HCT116 (cell line): ENCODE measurements at regions not wholly inside any gene's neighbourhood (a gene's known extent, or its start where the extent isn't known, plus 50 kb on each side); places are given as distances from the start of the nearest gene placed in this dataset.

ENCODE experiments used
- ATAC-seq: fragments of 200-7000 bp; cut with Tn5 transposase; 2 replicates; pipeline ENCODE4 v1.9.1; 2020; ENCODE audit warnings: mild to moderate bottlenecking, moderate library complexity
- BruUV-seq: library from RNA; stranded (reverse); fragments of 400-500 nt; replicated peaks from 2 replicates; lab custom pipeline; 2021; lab: Mats Ljungman, UMichigan
- CTCF ChIA-PET: fragments of 300-600 bp; sonication (Branson Sonifier 250); formaldehyde crosslinking; loops from one replicate; lab custom pipeline; 2021; ENCODE audit warnings: antibody characterized with exemption; lab: Charles Lee
- POLR2A ChIA-PET: fragments of 300-600, 350-600 bp; sonication (Branson Sonifier 250); formaldehyde crosslinking; loops from one replicate; lab custom pipeline; 2021; ENCODE audit warnings: antibody characterized with exemption; lab: Charles Lee
- RAD21 ChIA-PET, 2 experiments: fragments of 300-600 bp; sonication (Branson Sonifier 250); formaldehyde crosslinking; loops; one replicate each; lab custom pipeline; 2023; ENCODE audit warnings: low total read pairs in 2 of 2; ENCODE audit not compliant: uncharacterized antibody in 2 of 2, unreplicated experiment in 2 of 2, low non-redundant PET in 1 of 2; lab: Charles Lee
- DNase-seq: peaks from one replicate; pipeline ENCODE4 v3.0.0-alpha.2; 2010; ENCODE audit warnings: low read depth, low spot score
- H2AFZ ChIP-seq: fragments of 200-600 bp; shearing (Covaris generic), sonication (generic); 2 replicates; pipeline ENCODE4 v1.6.1; 2017; ENCODE audit warnings: low read depth, mixed run types, mixed read lengths, antibody characterized with exemption, low read length; ENCODE audit not compliant: poor library complexity, severe bottlenecking
- H3K27ac ChIP-seq: 2 replicates; pipeline ENCODE4 v1.5.1; 2012; ENCODE audit warnings: low read depth, low read length
- H3K27me3 ChIP-seq: fragments of 200-600 bp; sonication (generic); 2 replicates; pipeline ENCODE4 v1.6.1; 2016; ENCODE audit warnings: mixed run types, low read length, mixed read lengths; ENCODE audit not compliant: insufficient read depth
- H3K36me3 ChIP-seq, 2 experiments: fragments of 200-500 bp in 1 of 2; fragments of 200-600 bp in 1 of 2; sonication (Bioruptor generic) in 1 of 2; sonication (generic) in 1 of 2; 2 replicates each; pipeline versions ENCODE4 v1.5.1 to v1.6.1; 2014 to 2016; ENCODE audit warnings: low read length in 2 of 2, inconsistent platforms in 1 of 2, mixed read lengths in 1 of 2, mixed run types in 1 of 2; ENCODE audit not compliant: insufficient read depth in 2 of 2, control insufficient read depth in 1 of 2
- H3K4me1 ChIP-seq, 2 experiments: fragments of 200-600 bp in 1 of 2; sonication (generic) in 1 of 2; 2 replicates each; pipeline versions ENCODE4 v1.5.1 to v1.6.1; 2012 to 2017; ENCODE audit warnings: low read length in 2 of 2, inconsistent platforms in 1 of 2, mild to moderate bottlenecking in 1 of 2, mixed read lengths in 1 of 2, mixed run types in 1 of 2, moderate library complexity in 1 of 2; ENCODE audit not compliant: insufficient read depth in 2 of 2, control insufficient read depth in 1 of 2
- H3K4me2 ChIP-seq: fragments of 200-600 bp; sonication (generic); 2 replicates; pipeline ENCODE4 v1.6.1; 2017; ENCODE audit warnings: mixed run types, low read length, mixed read lengths
- H3K4me3 ChIP-seq, 2 experiments: fragments of 200-600 bp in 1 of 2; sonication (generic) in 1 of 2; replicated peaks in 1 of 2; 2 replicates each; pipeline ENCODE4 v1.5.1; 2011 to 2016; ENCODE audit warnings: low read length in 2 of 2, control low read depth in 1 of 2, low read depth in 1 of 2, mild to moderate bottlenecking in 1 of 2, mixed read lengths in 1 of 2, mixed run types in 1 of 2
- H3K79me2 ChIP-seq: fragments of 200-600 bp; sonication (generic); 2 replicates; pipeline ENCODE4 v1.6.1; 2017; ENCODE audit warnings: mild to moderate bottlenecking, mixed run types, low read length, moderate library complexity, mixed read lengths; ENCODE audit not compliant: insufficient read depth
- H3K9ac ChIP-seq: fragments of 200-600 bp; sonication (generic); 2 replicates; pipeline ENCODE4 v1.6.1; 2016; ENCODE audit warnings: low read length, mixed read lengths
- H3K9me2 ChIP-seq: fragments of 200-600 bp; sonication (generic), shearing (Covaris generic); 2 replicates; pipeline ENCODE4 v1.6.1; 2017; ENCODE audit warnings: mixed run types, mild to moderate bottlenecking, moderate library complexity; ENCODE audit not compliant: insufficient read depth
- H3K9me3 ChIP-seq, 2 experiments: fragments of 200-500 bp in 1 of 2; fragments of 200-600 bp in 1 of 2; sonication (Bioruptor generic) in 1 of 2; sonication (generic) in 1 of 2; 2 replicates each; pipeline ENCODE4 v1.6.1; 2014 to 2017; ENCODE audit warnings: low read length in 2 of 2, mixed read lengths in 2 of 2, inconsistent platforms in 1 of 2, low read depth in 1 of 2, mild to moderate bottlenecking in 1 of 2, mixed run types in 1 of 2, moderate library complexity in 1 of 2; ENCODE audit not compliant: control insufficient read depth in 1 of 2, insufficient read depth in 1 of 2
- H4K20me1 ChIP-seq: fragments of 200-600 bp; sonication (generic), shearing (Covaris generic); 2 replicates; pipeline ENCODE4 v1.6.1; 2017; ENCODE audit warnings: mixed run types, mild to moderate bottlenecking, moderate library complexity; ENCODE audit not compliant: insufficient read depth
- ATF3 ChIP-seq: IDR thresholded peaks from 2 replicates; pipeline ENCODE4 v1.6.1; 2012
- CBX3 ChIP-seq: IDR thresholded peaks from 2 replicates; pipeline ENCODE4 v1.6.1; 2012; ENCODE audit warnings: low read depth
- CEBPB ChIP-seq: IDR thresholded peaks from 2 replicates; pipeline ENCODE4 v1.6.1; 2012; ENCODE audit warnings: low read depth
- CTCF ChIP-seq, 3 experiments: fragments of 200-600 bp in 1 of 3; sonication (generic) in 1 of 3; IDR thresholded peaks in 2 of 3; conservative IDR thresholded peaks in 1 of 3; 2 replicates each; pipeline ENCODE4 v1.5.1; 2012 to 2017; ENCODE audit warnings: low read depth in 2 of 3, low read length in 2 of 3, antibody characterized with exemption in 1 of 3, borderline replicate concordance in 1 of 3, control low read depth in 1 of 3, mild to moderate bottlenecking in 1 of 3, mixed read lengths in 1 of 3, mixed run types in 1 of 3, moderate library complexity in 1 of 3; ENCODE audit not compliant: insufficient read depth in 1 of 3
- EGR1 ChIP-seq: IDR thresholded peaks from 2 replicates; pipeline ENCODE4 v1.6.1; 2012; ENCODE audit warnings: low read depth
- EZH2 ChIP-seq: fragments of 200-600 bp; sonication (generic); IDR thresholded peaks from 2 replicates; pipeline ENCODE4 v1.6.1; 2017; ENCODE audit warnings: antibody characterized with exemption, mixed run types
- FOSL1 ChIP-seq: IDR thresholded peaks from 2 replicates; pipeline ENCODE4 v1.6.1; 2012; ENCODE audit warnings: low read depth
- MAX ChIP-seq: IDR thresholded peaks from 2 replicates; pipeline ENCODE4 v1.6.1; 2012
- POLR2A ChIP-seq: IDR thresholded peaks from 2 replicates; pipeline ENCODE4 v1.7.0; 2011; ENCODE audit warnings: borderline replicate concordance; ENCODE audit not compliant: insufficient read depth, insufficient read length; ENCODE audit errors: extremely low read depth
- POLR2AphosphoS5 ChIP-seq: IDR thresholded peaks from 2 replicates; pipeline ENCODE4 v1.6.1; 2011; ENCODE audit warnings: mild to moderate bottlenecking, low read depth, low read length, moderate library complexity
- RAD21 ChIP-seq: IDR thresholded peaks from 2 replicates; pipeline ENCODE4 v1.6.1; 2012; ENCODE audit warnings: low read depth, mild to moderate bottlenecking
- SIN3A ChIP-seq: IDR thresholded peaks from 2 replicates; pipeline ENCODE4 v1.6.1; 2012; ENCODE audit warnings: low read depth
- SP1 ChIP-seq: IDR thresholded peaks from 2 replicates; pipeline ENCODE4 v1.6.1; 2012; ENCODE audit warnings: low read depth
- SRF ChIP-seq: IDR thresholded peaks from 2 replicates; pipeline ENCODE4 v1.6.1; 2012; ENCODE audit warnings: low read depth
- TCF7L2 ChIP-seq: IDR thresholded peaks from 2 replicates; pipeline ENCODE4 v1.7.0; 2011; ENCODE audit warnings: borderline replicate concordance, inconsistent platforms; ENCODE audit not compliant: insufficient read depth, insufficient read length; ENCODE audit errors: extremely low read depth
- YY1 ChIP-seq: IDR thresholded peaks from 2 replicates; pipeline ENCODE4 v1.6.1; 2011; ENCODE audit warnings: low read length, low read depth, moderate library complexity, mild to moderate bottlenecking; ENCODE audit not compliant: insufficient replicate concordance; ENCODE audit errors: extremely low read depth
- ZBTB33 ChIP-seq: IDR thresholded peaks from 2 replicates; pipeline ENCODE4 v1.6.1; 2011; ENCODE audit warnings: mild to moderate bottlenecking, low read length, moderate library complexity; ENCODE audit not compliant: insufficient replicate concordance; ENCODE audit errors: extremely low read depth
- ZNF274 ChIP-seq: fragments of 200-500 bp; sonication (Bioruptor generic); IDR thresholded peaks from 2 replicates; pipeline ENCODE4 v1.6.1; 2014; ENCODE audit warnings: mild to moderate bottlenecking, low read depth, low read length, inconsistent platforms
- intact Hi-C: fragments of 100-400 bp; cut with micrococcal nuclease; formaldehyde crosslinking; loops from 2 replicates; pipeline ENCODE4 v1.10.0; 2022

GRCh38 chrX:22433292-22434070 lies 160.8 kb downstream of the CBLL2 start (continued):
- no peak for TF ChIP-seq RAD21
- no peak for TF ChIP-seq SP1
- no peak for TF ChIP-seq SRF
- TF ChIP-seq CBX3, result no peak
- no peak for TF ChIP-seq SIN3A
- TF ChIP-seq POLR2AphosphoS5, result no peak
- no peak for TF ChIP-seq TCF7L2

- Histone ChIP-seq H3K4me2 (no peak overlapping the region), H2AFZ (no peak overlapping the region), H3K4me3 (no peak overlapping the region), H3K4me1 (no peaks in the 10 kb centered on the region), H3K9me2 (no peaks in the 10 kb centered on the region), H3K27me3 (no peaks in the 10 kb centered on the region), H3K36me3 (no peaks in the 10 kb centered on the region), H3K9ac (no peak overlapping the region), H3K9me3 (no peaks in the 10 kb centered on the region)
- RAD21 ChIA-PET, result no interaction called here
- DNase-seq (no peak), ATAC-seq (no peak)
- CTCF ChIA-PET, result no interaction called here
- intact Hi-C loops, result no loop called here
- no peak for TF ChIP-seq SIN3A
- TF ChIP-seq FOSL1, result no peak
- TF ChIP-seq ATF3, result no peak
- TF ChIP-seq POLR2A, result no peak
- TF ChIP-seq SRF, result no peak
- TF ChIP-seq EZH2, result no peak
- TF ChIP-seq CBX3, result no peak
- TF ChIP-seq ZNF274, result no peak
- no peak for TF ChIP-seq EGR1
- TF ChIP-seq YY1, result no peak
- no peak for TF ChIP-seq CEBPB
- no peak for TF ChIP-seq ZBTB33
- TF ChIP-seq CTCF (IDR thresholded peaks at IDR 0.05 in 2 of 3, conservative IDR thresholded peaks at IDR 0.05 in 1 of 3; ENCODE audit: borderline replicate concordance in 1 of 3, insufficient read depth in 1 of 3, low read depth in 2 of 3, low read length in 2 of 3), result no peak
- TF ChIP-seq MAX, result no peak
- TF ChIP-seq RAD21, result no peak
- TF ChIP-seq, all 23 proteins: peak for 0
- no TSS peak for BruUV-seq
- Histone ChIP-seq H3K27ac (no peak overlapping the region), H3K79me2 (no peaks in the 10 kb centered on the region), H4K20me1 (no peaks in the 10 kb centered on the region)
- POLR2A ChIA-PET, result no interaction called here
Observed at GRCh38 chrX:22445880-22446279, 173.2 kb downstream of the CBLL2 start.
